GM12872 (cell line): ENCODE measurements at regions not wholly inside any gene's neighbourhood (a gene's known extent, or its start where the extent isn't known, plus 50 kb on each side); places are given as distances from the start of the nearest gene placed in this dataset.

Experiments
- CTCF ChIP-seq: IDR thresholded peaks from 3 replicates; pipeline ENCODE4 v1.5.1; 2011; ENCODE audit warnings: low read depth, mild to moderate bottlenecking, low read length, moderate library complexity; ENCODE audit not compliant: insufficient read depth

DNA sequence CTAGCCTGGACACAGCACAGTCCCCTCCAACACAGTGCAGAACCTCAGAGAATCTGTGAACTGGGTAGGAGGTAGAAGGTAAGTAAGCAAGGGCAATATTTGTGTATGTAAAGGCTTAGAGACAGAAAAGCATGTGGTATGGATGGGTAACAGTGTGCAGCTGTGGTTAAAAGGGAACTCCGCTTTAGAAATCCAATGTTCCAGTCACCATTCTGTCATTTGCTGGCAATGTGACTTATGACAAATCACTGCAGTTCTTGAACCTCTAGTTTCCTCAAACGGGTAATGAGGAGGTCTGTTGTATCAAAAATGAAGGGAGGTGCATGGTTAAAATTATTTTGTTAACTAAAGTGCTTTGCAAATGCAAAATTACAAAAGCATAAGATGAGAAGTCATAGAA lies 125.5 kb upstream of the IFNE start:
- TF ChIP-seq CTCF = no peak

DNA sequence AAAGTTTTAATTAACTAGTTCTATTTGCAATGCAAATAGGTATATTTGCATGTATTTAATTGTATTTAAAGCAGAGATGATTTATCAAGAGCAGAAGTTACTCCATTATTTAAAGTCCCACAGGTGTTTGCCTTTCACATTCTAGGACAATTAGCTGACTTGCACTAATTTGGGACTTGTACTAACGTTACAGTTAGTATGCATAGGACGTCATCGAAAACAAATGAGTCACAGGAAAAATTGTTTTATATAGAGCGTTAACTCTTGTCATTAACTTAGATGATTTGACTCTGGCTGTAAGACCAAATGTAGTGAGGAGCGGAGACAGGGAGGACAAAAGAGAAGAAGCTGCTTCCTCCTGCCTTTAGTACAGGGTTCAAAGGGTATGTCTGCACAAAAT lies 126.1 kb upstream of the IFNE start:
- no peak for TF ChIP-seq CTCF

GRCh38 chr9:21609506-21609905 lies 127.4 kb upstream of the IFNE start:
- TF ChIP-seq CTCF = no peak

DNA sequence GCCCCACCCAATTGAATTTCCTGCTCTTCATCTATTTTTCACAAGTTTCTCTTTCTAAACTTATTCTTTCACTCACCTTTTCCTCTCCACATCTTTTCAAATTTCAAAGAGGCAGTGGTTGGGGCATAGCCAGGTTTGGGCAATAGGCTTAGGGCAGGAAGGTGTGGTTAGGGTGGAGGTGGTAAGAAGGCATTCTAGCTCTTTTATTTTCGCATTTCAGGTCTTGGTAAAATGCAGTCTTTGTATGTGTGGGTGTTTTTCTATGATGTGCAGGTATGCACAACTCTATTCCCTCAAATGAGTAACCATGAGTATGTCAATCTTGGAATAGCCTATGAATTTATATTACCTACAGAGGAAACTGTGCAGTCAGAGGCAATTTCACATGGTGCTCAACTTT lies 129.8 kb upstream of the IFNE start:
- no peak for TF ChIP-seq CTCF

GRCh38 chr9:21615018-21615417 lies 132.9 kb upstream of the IFNE start:
- TF ChIP-seq CTCF = no peak

DNA sequence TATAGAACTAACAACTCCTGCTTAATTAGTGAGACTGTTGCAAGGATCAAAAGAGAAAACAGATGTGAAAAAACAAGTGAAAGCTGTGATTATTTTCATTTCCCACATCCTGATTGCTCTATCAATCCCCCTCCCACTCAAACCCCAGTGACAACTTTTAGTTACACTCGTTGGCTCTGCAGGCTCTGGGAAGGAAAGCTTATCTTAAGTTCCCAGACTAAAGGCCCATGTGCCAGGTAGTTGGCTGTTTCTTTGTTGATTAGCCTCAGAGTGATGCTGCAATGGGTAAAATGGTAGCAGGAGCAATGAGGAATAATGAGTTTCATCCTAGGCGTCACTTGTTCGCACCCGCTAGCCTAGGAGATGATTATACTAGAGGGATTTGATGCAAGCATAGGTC lies 133.3 kb upstream of the IFNE start:
- TF ChIP-seq CTCF = no peak

GRCh38 chr9:21616082-21616778 lies 134.1 kb upstream of the IFNE start:
- no peak for TF ChIP-seq CTCF
